ENCODE measurements at regions not wholly inside any gene's neighbourhood (a gene's known extent, or its start where the extent isn't known, plus 50 kb on each side); places are given as distances from the start of the nearest gene placed in this dataset.

GRCh38 chr4:127256500-127256899 is 376.3 kb upstream of the INTU start:
- TF ChIP-seq CTCF (conservative IDR thresholded peaks at IDR 0.05 in 1 of 2, IDR thresholded peaks at IDR 0.05 in 1 of 2; ENCODE audit: low read depth in 1 of 2, low read length in 2 of 2): no peak
- no peak for TF ChIP-seq EZH2 (IDR thresholded peaks at IDR 0.05; ENCODE audit: low read length, missing control alignments)

Data from fibroblast of lung (primary cell).